BJ (cell line): ENCODE measurements at regions not wholly inside any gene's neighbourhood (a gene's known extent, or its start where the extent isn't known, plus 50 kb on each side); places are given as distances from the start of the nearest gene placed in this dataset.
"Not testable (repeated sequence)": the region's sequence is repeated elsewhere in the genome, so short reads cannot be mapped to it uniquely, and the experiment has no call there.

Source experiments
- CTCF ChIA-PET: fragments of 350-600 bp; formaldehyde crosslinking; extraction: SDS; loops from one replicate; lab custom pipeline; 2021; ENCODE audit warnings: antibody characterized with exemption, inconsistent platforms; lab: Yijun Ruan, JAX
- POLR2A ChIA-PET: fragments of 300-600 bp; sonication (Branson Sonifier 250); formaldehyde crosslinking; extraction: SDS; loops from one replicate; lab custom pipeline; 2021; ENCODE audit warnings: antibody characterized with exemption; lab: Charles Lee
- DNase-seq: peaks from one replicate; pipeline ENCODE4 v3.0.0-alpha.2; 2011; ENCODE audit warnings: low read depth
- H3K27me3 ChIP-seq: 2 replicates; pipeline ENCODE4 v1.6.0; 2011; ENCODE audit warnings: low read length; ENCODE audit not compliant: control insufficient read depth, insufficient read depth
- H3K36me3 ChIP-seq: 2 replicates; pipeline ENCODE4 v1.5.1; 2011; ENCODE audit warnings: low read length; ENCODE audit not compliant: control insufficient read depth, insufficient read depth
- H3K4me3 ChIP-seq: 2 replicates; pipeline ENCODE4 v1.5.1; 2011; ENCODE audit warnings: low read depth, mild to moderate bottlenecking, control low read depth, low read length
- TF ChIP-seq, protein P1 (sequence below): IDR thresholded peaks from 2 replicates; pipeline ENCODE4 v1.5.1; 2011; ENCODE audit warnings: low read depth, mild to moderate bottlenecking, control low read depth, inconsistent platforms, low read length, moderate library complexity; ENCODE audit not compliant: insufficient read depth

DNA sequence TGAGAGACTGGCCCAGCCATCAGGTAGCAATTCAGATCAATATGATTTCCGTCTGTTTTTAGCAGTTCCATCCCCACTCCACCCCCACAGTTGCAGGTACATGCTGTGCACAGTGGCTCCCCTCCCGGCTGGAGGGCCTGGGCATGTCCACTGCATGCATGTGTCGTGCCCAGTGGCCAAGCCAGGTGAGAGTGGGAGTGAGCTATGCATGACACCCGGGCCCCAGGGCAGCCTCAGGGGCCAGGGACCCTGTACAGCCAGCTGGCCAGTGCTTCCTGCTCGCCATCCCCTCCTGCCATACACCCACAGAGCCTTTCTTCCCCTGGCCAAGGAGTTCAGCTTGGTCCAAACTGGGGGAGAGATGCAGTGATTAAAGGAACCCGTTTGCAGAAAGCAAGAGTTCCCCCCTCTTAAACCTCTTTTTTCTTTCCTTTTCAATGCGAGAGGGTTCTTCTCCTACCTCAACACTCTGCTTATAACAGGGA, 135.3 kb downstream of the THBS2 start:
- Histone ChIP-seq H3K27me3 (no peaks in the 10 kb centered on the region), H3K36me3 (no peaks in the 10 kb centered on the region), H3K4me3 (no peak overlapping the region)
- no peak for DNase-seq
- TF ChIP-seq, protein P1, sequence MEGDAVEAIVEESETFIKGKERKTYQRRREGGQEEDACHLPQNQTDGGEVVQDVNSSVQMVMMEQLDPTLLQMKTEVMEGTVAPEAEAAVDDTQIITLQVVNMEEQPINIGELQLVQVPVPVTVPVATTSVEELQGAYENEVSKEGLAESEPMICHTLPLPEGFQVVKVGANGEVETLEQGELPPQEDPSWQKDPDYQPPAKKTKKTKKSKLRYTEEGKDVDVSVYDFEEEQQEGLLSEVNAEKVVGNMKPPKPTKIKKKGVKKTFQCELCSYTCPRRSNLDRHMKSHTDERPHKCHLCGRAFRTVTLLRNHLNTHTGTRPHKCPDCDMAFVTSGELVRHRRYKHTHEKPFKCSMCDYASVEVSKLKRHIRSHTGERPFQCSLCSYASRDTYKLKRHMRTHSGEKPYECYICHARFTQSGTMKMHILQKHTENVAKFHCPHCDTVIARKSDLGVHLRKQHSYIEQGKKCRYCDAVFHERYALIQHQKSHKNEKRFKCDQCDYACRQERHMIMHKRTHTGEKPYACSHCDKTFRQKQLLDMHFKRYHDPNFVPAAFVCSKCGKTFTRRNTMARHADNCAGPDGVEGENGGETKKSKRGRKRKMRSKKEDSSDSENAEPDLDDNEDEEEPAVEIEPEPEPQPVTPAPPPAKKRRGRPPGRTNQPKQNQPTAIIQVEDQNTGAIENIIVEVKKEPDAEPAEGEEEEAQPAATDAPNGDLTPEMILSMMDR: no peak
- POLR2A ChIA-PET: no interaction called here
- CTCF ChIA-PET: no interaction called here

DNA sequence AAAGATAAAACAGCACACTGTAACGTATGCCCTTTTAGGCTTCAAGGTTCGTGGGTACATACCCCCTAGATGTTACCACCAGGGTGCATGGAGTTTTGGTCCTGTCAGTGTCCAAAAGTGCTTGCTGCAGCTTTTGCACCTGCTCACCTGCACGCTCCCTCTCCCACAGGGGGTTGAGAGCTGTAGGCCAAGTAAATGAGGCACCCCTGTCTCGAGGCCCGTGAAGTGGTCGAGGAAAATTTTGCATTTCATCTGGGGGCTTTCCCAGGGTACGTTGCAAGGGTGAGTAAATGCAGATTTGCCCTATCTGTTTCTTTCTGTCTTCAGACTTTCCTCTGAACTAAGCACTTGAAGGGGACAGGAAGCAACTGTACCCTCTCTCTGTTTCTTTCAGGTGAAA, 136.0 kb downstream of the THBS2 start:
- H3K4me3 ChIP-seq: no peak overlapping the region
- H3K27me3 ChIP-seq: no peaks in the 10 kb centered on the region
- CTCF ChIA-PET: no interaction called here
- DNase-seq: no peak
- POLR2A ChIA-PET: no interaction called here
- TF ChIP-seq, protein P1: no peak
- H3K36me3 ChIP-seq: no peaks in the 10 kb centered on the region

DNA sequence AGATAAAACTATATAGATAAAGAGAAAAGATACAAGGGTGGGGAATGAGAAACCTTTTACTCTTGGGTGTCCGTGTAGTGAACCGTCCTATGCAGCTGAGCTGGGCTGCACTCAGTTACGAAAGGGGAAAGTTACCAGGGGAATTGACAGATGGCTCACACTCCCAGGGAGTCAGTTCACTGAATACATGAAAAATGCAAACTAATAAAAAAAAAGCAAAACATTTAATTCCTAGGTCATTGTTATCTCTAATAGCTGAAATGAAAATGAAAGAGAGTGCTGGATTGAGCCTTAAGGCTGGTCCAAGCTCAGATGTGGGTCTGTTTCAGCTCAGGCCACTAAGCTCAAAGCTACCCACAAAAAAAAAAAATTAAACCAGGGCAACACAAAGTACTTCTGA, 138.0 kb downstream of the THBS2 start:
- Histone ChIP-seq H3K36me3 (no peaks in the 10 kb centered on the region), H3K27me3 (no peaks in the 10 kb centered on the region), H3K4me3 (no peak overlapping the region)
- CTCF ChIA-PET: interaction anchor here (1.1 kb wide), 1 partner anchor 12 kb away, joined by 3 read pairs; no protein-coding TSS in a partner anchor
- POLR2A ChIA-PET: no interaction called here
- TF ChIP-seq, protein P1: no peak
- no peak for DNase-seq

DNA sequence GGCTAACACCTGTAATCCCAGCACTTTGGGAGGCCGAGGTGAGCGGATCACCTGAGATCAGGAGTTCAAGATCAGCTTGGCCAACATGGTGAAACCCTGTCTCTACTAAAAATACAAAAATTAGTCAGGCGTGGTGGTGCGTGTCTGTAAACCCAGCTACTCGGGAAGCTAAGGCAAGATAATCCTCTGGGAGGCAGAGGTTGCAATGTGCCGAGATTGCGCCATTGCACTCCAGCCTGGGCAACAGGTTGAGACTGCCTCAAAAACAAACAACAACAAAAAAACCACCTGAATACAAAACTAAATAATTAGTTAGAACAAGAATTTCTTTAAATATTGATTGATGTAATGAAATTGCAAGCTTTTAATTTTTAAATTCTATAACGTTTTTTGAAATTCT, 139.0 kb downstream of the THBS2 start:
- POLR2A ChIA-PET: interaction anchor here (0.5 kb wide), 1 partner anchor 1241 kb away, joined by 13 read pairs; no protein-coding TSS in a partner anchor
- CTCF ChIA-PET, DNase-seq, H3K4me3 ChIP-seq, H3K36me3 ChIP-seq, H3K27me3 ChIP-seq: not testable (repeated sequence)

DNA sequence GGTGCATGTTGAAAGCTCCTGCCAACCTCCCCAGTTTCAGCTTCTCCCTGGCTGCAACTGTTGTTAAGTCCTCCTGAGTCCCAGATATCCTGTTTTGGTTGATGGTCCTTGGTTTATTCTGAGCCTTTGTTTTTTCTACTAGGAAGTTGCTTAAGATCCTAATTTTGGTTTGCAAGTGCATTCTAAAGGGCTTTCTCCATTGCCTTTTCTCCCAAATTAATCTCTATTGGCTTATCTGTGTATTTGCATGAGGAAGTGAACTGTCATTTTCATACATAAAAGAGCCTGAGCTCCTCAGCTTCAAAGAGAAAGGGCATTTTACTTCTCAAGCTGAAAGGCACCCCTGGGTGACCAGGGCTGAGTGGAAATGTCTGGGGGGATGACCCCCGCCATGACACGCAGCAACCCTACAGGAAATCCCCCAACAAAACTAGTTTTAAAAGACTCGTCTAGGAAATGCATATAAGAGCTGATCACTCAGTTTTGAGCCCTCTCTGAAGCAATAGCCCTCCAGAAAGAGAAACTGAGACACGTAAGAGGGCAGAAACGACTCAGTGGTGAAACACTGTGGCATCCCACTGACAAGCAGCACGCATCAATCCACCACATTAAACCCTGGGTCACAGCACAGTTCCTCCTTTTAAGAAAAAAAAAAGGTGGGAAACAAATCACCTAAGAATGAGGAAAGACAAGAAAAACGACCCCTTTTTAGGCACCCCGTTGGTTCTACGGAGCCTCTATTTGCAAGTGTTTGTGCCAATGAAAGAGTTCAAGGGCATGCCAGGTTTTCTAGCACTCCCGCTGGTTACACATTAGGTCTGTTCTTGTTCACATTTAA, 140.9 kb downstream of the THBS2 start:
- H3K27me3 ChIP-seq: no peaks in the 10 kb centered on the region
- DNase-seq: no peak
- CTCF ChIA-PET: interaction anchor here (0.8 to 2.6 kb wide), 4 partner anchors 8 to 21 kb away, joined by 3 to 9 read pairs (median 4); no protein-coding TSS in a partner anchor
- TF ChIP-seq, protein P1: no peak
- POLR2A ChIA-PET: no interaction called here
- H3K4me3 ChIP-seq: no peak overlapping the region
- H3K36me3 ChIP-seq: no peaks in the 10 kb centered on the region
